Tibial artery (tissue), 4 donors: ENCODE measurements at regions not wholly inside any gene's neighbourhood (a gene's known extent, or its start where the extent isn't known, plus 50 kb on each side); places are given as distances from the start of the nearest gene placed in this dataset.

ENCODE experiments used
- DNase-seq, 2 donors: peaks; one replicate each; pipeline ENCODE4 v3.0.0-alpha.2; 2019
- H3K27ac ChIP-seq, 2 donors: fragments of 200-600 bp; sonication (generic) in 1 of 2; 1 replicate in 1 of 2; 2 replicates in 1 of 2; pipeline ENCODE4 v1.5.1; 2018 to 2019; ENCODE audit warnings: mild to moderate bottlenecking in 1 of 2
- H3K27me3 ChIP-seq, 2 donors: fragments of 200-600 bp; sonication (generic) in 1 of 2; one replicate each; pipeline versions ENCODE4 v1.5.1 to v1.6.0; 2016 to 2019
- H3K36me3 ChIP-seq, 3 donors: fragments of 200-600 bp; sonication (generic) in 2 of 3; one replicate each; pipeline ENCODE4 v1.5.1; 2016 to 2019; ENCODE audit warnings: mild to moderate bottlenecking in 2 of 3
- H3K4me1 ChIP-seq, 4 donors: fragments of 200-600 bp; sonication (generic) in 2 of 4; 1 replicate in 3 of 4; 2 replicates in 1 of 4; pipeline ENCODE4 v1.5.1; 2016 to 2019
- H3K4me3 ChIP-seq, 2 donors: fragments of 200-600 bp; sonication (generic) in 1 of 2; 1 replicate in 1 of 2; 2 replicates in 1 of 2; pipeline ENCODE4 v1.5.1; 2018 to 2019; ENCODE audit warnings: mild to moderate bottlenecking in 2 of 2
- H3K9me3 ChIP-seq, 3 donors: fragments of 200-600 bp; sonication (generic) in 1 of 3; one replicate each; pipeline ENCODE4 v1.5.1; 2016 to 2019
- CTCF ChIP-seq, 2 experiments: fragments of 200-600 bp in 1 of 2; fragments of 450-650 bp in 1 of 2; IDR thresholded peaks; one replicate each; pipeline ENCODE4 v1.5.1; 2017 to 2019; ENCODE audit warnings: antibody characterized with exemption in 2 of 2, mild to moderate bottlenecking in 1 of 2, moderate library complexity in 1 of 2
- intact Hi-C: fragments of 100-400 bp; cut with DNase I; formaldehyde crosslinking; loops from one replicate; pipeline ENCODE4 v1.15.0; 2023; ENCODE audit warnings: low total_unique reads

DNA sequence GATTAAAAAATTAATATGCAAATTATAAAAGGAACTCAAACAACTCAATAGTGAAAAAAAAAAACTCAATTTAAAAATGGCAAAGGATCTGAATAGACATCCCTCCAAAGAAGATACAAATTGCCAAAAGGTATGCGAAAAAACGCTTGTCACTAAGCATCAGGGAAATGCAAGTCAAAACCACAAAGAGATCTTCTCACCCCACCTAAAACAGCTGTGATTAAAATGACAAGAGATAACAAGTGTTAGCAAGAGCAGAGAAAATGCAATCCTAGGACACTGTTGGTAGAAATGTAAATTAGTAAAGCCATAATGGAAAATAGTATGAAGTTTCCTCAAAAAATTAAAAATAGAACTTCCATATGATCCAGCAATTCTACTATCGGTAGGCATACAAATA is 166.3 kb upstream of the ZC3H12C start:
- DNase-seq: no peak
- Histone ChIP-seq H3K36me3 (no peaks in the 10 kb centered on the region), H3K27me3 (no peaks in the 10 kb centered on the region), H3K4me3 (no peak overlapping the region), H3K4me1 (no peaks in the 10 kb centered on the region), H3K9me3 (peaks cover 0 to 9% (median 0%) of the 10 kb centered on the region in 3 donors), H3K27ac (no peak overlapping the region)
- no peak for TF ChIP-seq CTCF (IDR thresholded peaks at IDR 0.05)
- intact Hi-C loops: no loop called here

GRCh38 chr11:109929308-109929707 is 163.9 kb upstream of the ZC3H12C start:
- Histone ChIP-seq H3K27ac (no peak overlapping the region), H3K4me1 (no peaks in the 10 kb centered on the region), H3K36me3 (no peaks in the 10 kb centered on the region), H3K27me3 (no peaks in the 10 kb centered on the region), H3K9me3 (peaks cover 0 to 9% (median 0%) of the 10 kb centered on the region in 3 donors), H3K4me3 (no peak overlapping the region)
- no peak for TF ChIP-seq CTCF (IDR thresholded peaks at IDR 0.05)
- no peak for DNase-seq
- intact Hi-C loops: no loop called here

DNA sequence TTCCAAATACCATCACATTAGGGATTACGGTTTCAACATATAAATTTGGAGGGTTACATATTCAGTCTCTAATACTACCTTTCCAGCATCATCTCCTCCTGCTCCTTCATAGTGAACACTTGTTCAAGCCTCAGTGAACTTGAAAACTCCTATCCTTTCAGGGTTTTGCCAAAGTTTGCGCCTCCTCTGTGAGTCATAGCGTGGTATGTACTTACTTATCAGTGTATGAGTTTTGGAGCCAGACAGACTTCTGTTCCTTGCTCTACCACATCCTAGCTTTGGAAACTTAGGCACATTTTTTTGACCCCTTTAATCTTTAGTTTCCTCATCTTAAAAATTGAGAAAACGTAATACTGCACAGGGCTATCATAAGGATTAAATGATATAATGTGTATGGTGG is 160.1 kb upstream of the ZC3H12C start:
- H3K4me3 ChIP-seq: no peak overlapping the region
- no peak overlapping the region for H3K27ac ChIP-seq
- no peaks in the 10 kb centered on the region for H3K9me3 ChIP-seq
- H3K4me1 ChIP-seq: no peaks in the 10 kb centered on the region
- H3K27me3 ChIP-seq: no peaks in the 10 kb centered on the region
- no peaks in the 10 kb centered on the region for H3K36me3 ChIP-seq
- DNase-seq: no peak
- intact Hi-C loops: no loop called here
- no peak for TF ChIP-seq CTCF (IDR thresholded peaks at IDR 0.05)

- intact Hi-C loops: no loop called here
- Histone ChIP-seq H3K36me3 (no peaks in the 10 kb centered on the region), H3K27me3 (no peaks in the 10 kb centered on the region), H3K27ac (no peak overlapping the region), H3K4me1 (no peaks in the 10 kb centered on the region), H3K4me3 (no peak overlapping the region), H3K9me3 (no peaks in the 10 kb centered on the region)
- DNase-seq: no peak
- TF ChIP-seq CTCF (IDR thresholded peaks at IDR 0.05): no peak
Measured at GRCh38 chr11:109934151-109934550, 159.0 kb upstream of the ZC3H12C start.

DNA sequence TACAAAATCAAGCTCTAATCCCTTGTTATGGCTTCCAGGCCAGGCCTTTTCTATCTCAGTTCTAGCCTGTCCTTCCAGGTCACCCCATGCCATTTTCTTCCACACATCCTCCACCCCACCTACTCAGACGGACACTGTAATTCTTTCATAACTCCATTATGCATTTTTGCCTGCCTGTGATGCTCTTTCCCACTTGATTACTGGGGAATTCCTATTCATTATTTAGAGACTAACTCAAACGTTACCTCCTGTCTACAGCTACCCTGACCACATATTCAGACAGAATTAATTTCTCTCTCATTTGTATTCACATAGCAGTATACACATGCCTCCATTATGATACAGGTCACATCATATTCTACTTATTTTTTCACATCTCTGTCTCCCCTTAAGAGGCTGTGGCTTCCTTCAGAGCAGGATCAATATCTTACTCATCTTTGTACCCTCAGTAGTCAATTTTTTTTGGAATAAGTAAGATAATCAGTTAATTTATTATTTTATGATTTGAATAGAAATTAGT is 156.5 kb upstream of the ZC3H12C start:
- H3K4me3 ChIP-seq: no peak overlapping the region
- no peak for DNase-seq
- TF ChIP-seq CTCF (IDR thresholded peaks at IDR 0.05): no peak
- no peaks in the 10 kb centered on the region for H3K4me1 ChIP-seq
- no peak overlapping the region for H3K27ac ChIP-seq
- no peaks in the 10 kb centered on the region for H3K9me3 ChIP-seq
- H3K27me3 ChIP-seq: no peaks in the 10 kb centered on the region
- intact Hi-C loops: no loop called here
- no peaks in the 10 kb centered on the region for H3K36me3 ChIP-seq

GRCh38 chr11:109937968-109938367 is 155.2 kb upstream of the ZC3H12C start:
- intact Hi-C loops: no loop called here
- Histone ChIP-seq H3K9me3 (no peaks in the 10 kb centered on the region), H3K4me3 (no peak overlapping the region), H3K4me1 (no peaks in the 10 kb centered on the region), H3K27ac (no peak overlapping the region), H3K27me3 (no peaks in the 10 kb centered on the region), H3K36me3 (no peaks in the 10 kb centered on the region)
- TF ChIP-seq CTCF (IDR thresholded peaks at IDR 0.05): no peak
- no peak for DNase-seq
